Right cardiac atrium (tissue), 5 donors: ENCODE measurements at regions not wholly inside any gene's neighbourhood (a gene's known extent, or its start where the extent isn't known, plus 50 kb on each side); places are given as distances from the start of the nearest gene placed in this dataset.
A peak's percentile ranks its signal among the peaks of the same experiment; 100 is the strongest.

Experiments used
- ATAC-seq, 2 donors: fragments of 200-7000 bp; cut with Tn5 transposase; one replicate each; pipeline versions ENCODE4 v1.8.0 to v1.9.1; 2020; ENCODE audit warnings: moderate library complexity in 2 of 2, mild to moderate bottlenecking in 1 of 2
- DNase-seq, 3 donors: peaks; one replicate each; pipeline ENCODE4 v3.0.0-alpha.2; 2020
- H3K27ac ChIP-seq: one replicate; pipeline ENCODE4 v1.5.1; 2013; ENCODE audit warnings: mild to moderate bottlenecking, low read length, control low read depth, moderate library complexity
- H3K27me3 ChIP-seq: one replicate; pipeline ENCODE4 v1.6.1; 2013; ENCODE audit not compliant: control insufficient read depth, insufficient read depth
- H3K4me1 ChIP-seq: one replicate; pipeline ENCODE4 v1.6.1; 2013; ENCODE audit warnings: low read length; ENCODE audit not compliant: control insufficient read depth, insufficient read depth
- H3K4me3 ChIP-seq: one replicate; pipeline ENCODE4 v1.5.1; 2013; ENCODE audit warnings: low read length, control low read depth
- H3K9me3 ChIP-seq: one replicate; pipeline ENCODE4 v1.6.1; 2013; ENCODE audit warnings: low read length; ENCODE audit not compliant: control insufficient read depth
- WGBS: extraction: QIAGEN DNeasy Blood & Tissue Kit; methylation state at CpG from one replicate; pipeline ENCODE4 v1.1.7; 2013; 5-methylcytosine and 5-hydroxymethylcytosine counted together
- intact Hi-C, 4 donors: fragments of 100-400 bp; cut with DNase I; formaldehyde crosslinking; loops; one replicate each; pipeline versions ENCODE4 v1.11.0 to v1.14.0; 2022 to 2023
- donor health status: healthy with polysubstance abuse.
- donor health status: DM: no; HTN: yes; CAD: no.
- donor health status: DM: no; HTN: no; CAD: no.
- donor health status: DM: no; HTN: yes; CAD: no; lungs with severe emphysema.
- donor health status: DM: yes; HTN: yes; CAD: no.

DNA sequence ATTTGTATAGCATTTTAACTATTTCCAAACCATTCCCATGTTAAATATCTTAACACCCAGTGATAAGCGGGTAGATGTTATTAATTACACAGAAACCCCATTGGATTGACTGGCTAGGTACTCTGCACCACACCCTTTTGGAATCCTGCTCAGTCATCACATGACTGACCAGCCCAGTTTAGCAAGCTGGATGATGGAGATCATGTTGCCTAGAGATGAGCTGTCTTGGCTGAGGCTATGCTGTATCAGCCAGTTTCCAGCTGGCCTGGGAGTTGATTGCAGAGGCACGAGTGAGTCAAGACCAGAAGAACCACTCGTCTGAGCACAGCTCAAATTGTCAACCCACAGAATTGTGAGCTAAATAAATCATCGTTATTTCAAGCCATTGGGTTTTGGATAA is 124.6 kb downstream of the ZNF621 start:
- H3K27ac ChIP-seq = no peak overlapping the region
- no peak overlapping the region for H3K4me3 ChIP-seq
- H3K9me3 ChIP-seq = no peaks in the 10 kb centered on the region
- intact Hi-C loops = no loop called here
- peaks cover 3% of the 10 kb centered on the region for H3K4me1 ChIP-seq
- DNase-seq = no peak
- 90% methylated on average over 4 of the region's 4 CpGs for WGBS
- no peak for ATAC-seq
- H3K27me3 ChIP-seq = no peaks in the 10 kb centered on the region

DNA sequence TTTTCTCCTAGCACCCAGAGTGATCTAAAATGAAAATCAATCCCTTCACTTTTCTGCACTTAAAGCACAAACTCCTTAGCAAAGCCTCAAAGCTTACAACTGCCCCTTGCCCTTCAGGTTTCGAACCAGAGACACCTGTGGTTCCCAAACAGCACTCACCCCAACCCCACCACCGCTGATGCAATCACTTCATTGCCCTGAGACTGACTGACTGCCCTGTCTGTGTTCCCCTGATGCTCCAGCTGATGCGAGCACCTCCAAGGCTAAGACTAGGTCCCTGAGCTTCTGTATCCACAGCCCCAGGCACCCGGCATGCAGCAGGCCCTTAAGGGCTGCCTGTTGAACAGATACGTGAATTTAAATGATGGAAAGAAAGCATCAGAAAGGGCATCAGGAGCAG is 127.3 kb downstream of the ZNF621 start:
- H3K4me3 ChIP-seq = no peak overlapping the region
- no peak for ATAC-seq
- intact Hi-C loops = no loop called here
- no peaks in the 10 kb centered on the region for H3K27me3 ChIP-seq
- no peak overlapping the region for H3K27ac ChIP-seq
- no peak for DNase-seq
- H3K9me3 ChIP-seq = no peaks in the 10 kb centered on the region
- H3K4me1 ChIP-seq = no peaks in the 10 kb centered on the region
- 94% methylated on average over 5 of the region's 5 CpGs for WGBS

DNA sequence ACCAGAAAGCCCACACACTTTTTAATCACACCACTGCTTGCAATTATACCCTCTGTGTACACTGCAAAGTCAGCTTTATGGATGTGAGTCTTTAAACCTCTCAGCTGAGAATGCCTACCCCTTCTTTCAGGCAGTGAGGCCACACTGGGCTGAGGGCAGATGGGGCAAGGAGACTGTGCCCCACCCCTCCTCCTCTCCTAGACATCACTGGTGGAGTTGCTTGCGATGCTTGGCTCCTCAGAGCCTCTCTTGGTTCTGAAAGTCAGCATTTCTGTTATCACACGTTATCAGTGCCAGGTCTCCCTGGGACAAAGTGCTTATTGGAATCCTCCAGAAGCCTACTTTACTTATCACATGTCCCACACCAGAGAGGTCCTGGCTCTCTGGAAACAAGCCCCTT is 128.2 kb downstream of the ZNF621 start:
- Histone ChIP-seq H3K27ac (no peak overlapping the region), H3K4me3 (no peak overlapping the region), H3K4me1 (no peaks in the 10 kb centered on the region), H3K27me3 (no peaks in the 10 kb centered on the region), H3K9me3 (no peaks in the 10 kb centered on the region)
- 30% methylated on average over 2 of the region's 2 CpGs for WGBS
- DNase-seq (no peak), ATAC-seq (no peak)
- intact Hi-C loops = no loop called here

DNA sequence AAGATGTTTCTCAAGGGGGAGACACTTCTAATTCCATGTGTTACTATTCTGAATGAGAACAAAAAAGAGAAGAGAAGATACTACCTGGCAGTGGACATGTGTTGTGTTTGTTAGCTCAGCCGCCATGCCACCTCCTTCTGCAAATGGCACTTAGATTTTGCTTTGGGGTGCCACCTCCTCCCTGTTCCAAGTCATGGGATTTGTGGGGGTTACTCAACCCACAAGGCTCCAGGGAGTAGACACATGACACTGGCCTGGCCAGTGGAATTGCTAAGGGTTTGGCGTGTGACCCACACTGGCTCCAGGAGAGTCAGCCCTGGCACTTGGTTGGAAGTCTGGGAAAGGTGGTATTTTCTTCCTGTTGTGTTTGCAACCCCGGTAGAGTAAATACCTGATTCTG is 129.1 kb downstream of the ZNF621 start:
- intact Hi-C loops = no loop called here
- Histone ChIP-seq H3K4me3 (no peak overlapping the region), H3K9me3 (no peaks in the 10 kb centered on the region), H3K27ac (no peak overlapping the region), H3K27me3 (no peaks in the 10 kb centered on the region), H3K4me1 (no peaks in the 10 kb centered on the region)
- ATAC-seq = no peak
- WGBS = 95% methylated on average over 3 of the region's 3 CpGs
- no peak for DNase-seq

DNA sequence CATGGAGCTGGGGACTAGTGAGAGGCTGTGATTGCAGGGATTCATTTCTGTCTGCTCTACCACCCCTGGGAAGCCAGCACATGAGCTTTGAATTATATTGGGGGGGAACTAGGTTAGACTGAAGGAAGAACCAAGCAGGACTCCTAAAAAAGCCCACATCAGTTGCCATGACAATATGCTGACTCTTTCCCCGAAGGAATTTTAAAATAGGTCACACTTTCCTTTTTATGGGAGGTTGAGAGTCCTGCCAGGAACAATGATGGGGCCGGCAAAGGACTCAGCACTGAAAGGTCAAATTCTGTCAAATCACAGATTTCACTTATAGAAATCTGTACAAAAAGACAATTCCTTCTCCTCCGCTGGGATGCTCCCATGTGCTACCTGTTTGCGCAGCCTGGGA is 130.8 kb downstream of the ZNF621 start:
- WGBS = 73% methylated on average over 4 of the region's 4 CpGs
- intact Hi-C loops = no loop called here

DNA sequence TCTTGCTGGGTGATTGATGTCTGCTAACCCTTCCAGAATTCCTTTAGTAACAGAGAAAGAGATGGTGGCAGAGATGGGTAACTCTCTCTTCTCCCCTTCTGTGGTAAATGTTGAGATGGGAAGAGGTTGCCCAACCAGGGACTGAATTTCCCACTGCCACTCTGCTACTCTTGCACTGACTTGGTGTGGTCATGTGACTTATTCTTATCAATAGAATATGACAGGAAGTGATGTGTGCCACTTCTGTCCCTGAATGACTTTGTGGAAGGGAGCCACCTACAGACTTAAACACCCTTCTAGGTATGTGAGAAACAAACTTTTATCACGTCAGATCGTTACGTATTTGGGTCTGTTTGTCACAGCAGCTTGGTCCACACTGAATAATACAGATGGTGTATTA is 132.9 kb downstream of the ZNF621 start:
- no peak overlapping the region for H3K27ac ChIP-seq
- H3K27me3 ChIP-seq = no peaks in the 10 kb centered on the region
- WGBS = 96% methylated on average over 3 of the region's 3 CpGs
- intact Hi-C loops = no loop called here
- H3K9me3 ChIP-seq = no peaks in the 10 kb centered on the region
- H3K4me1 ChIP-seq = no peaks in the 10 kb centered on the region
- DNase-seq = no peak
- no peak overlapping the region for H3K4me3 ChIP-seq
- ATAC-seq = no peak

More for the DNA sequence above, 130.8 kb downstream of the ZNF621 start:
- no peaks in the 10 kb centered on the region for H3K9me3 ChIP-seq
- no peak overlapping the region for H3K4me3 ChIP-seq
- no peak for DNase-seq
- H3K27ac ChIP-seq = no peak overlapping the region
- no peak for ATAC-seq
- no peaks in the 10 kb centered on the region for H3K4me1 ChIP-seq
- H3K27me3 ChIP-seq = no peaks in the 10 kb centered on the region

DNA sequence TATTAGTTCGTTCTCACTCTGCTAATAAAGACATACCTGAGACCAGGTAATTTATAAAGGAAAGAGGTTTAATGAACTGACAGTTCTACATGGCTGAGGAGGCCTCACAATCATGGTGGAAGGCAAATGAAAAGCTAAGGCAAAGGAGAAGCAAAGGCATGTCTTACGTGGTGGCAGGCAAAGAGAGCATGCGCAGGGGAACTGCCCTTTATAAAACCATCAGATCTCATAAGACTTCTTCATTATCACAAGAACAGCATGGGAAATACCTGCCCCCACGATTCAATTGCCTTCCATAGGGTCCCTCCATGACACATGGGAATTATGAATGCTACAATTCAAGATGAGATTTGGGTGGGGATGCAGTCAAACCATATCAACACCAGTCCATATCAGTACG is 133.5 kb downstream of the ZNF621 start:
- DNase-seq (no peak), ATAC-seq (no peak)
- Histone ChIP-seq H3K4me1 (no peaks in the 10 kb centered on the region), H3K27ac (no peak overlapping the region), H3K4me3 (no peak overlapping the region), H3K27me3 (no peaks in the 10 kb centered on the region), H3K9me3 (no peaks in the 10 kb centered on the region)
- 85% methylated on average over 5 of the region's 5 CpGs for WGBS
- intact Hi-C loops = no loop called here

DNA sequence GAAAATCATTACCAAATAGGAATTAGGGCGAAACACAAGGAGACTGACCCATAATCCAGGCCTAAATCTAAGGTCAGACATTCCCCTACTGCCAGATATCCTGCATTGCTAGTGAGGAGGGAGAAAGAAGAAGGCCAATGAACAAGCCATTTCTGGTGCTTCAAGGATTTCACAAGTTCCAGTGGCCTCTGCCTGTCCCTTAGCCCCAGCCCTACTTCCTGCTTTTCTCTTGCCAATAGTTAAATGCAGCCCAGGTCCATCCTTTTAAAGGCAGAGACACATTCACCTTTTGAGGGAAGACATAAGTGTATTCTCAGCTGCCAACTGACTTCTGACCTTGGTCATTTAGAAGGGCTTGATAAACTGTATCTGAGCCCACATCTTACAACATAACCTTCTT is 135.8 kb downstream of the ZNF621 start:
- WGBS = 95% methylated on average over 1 of the region's 1 CpG
- ATAC-seq = peak; percentile 13 to 38

DNA sequence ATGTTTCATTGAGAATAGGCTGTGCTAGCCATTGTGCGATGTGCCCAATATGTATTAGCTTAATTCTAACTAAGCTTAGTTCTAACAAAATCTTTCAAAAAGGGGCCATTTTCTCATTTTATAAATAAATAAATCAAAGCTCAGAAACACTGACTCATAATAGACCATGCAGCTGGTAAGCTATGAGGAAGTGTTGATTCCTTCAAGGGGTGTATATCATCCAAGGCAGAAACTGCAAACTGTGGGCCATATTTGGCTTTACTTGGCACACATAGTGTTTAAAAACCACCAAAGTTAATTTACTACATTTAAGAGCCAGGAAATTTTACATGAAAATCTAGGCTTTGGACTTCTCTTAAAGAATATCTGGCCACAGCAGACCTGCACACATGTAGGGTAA is 136.5 kb downstream of the ZNF621 start:
- intact Hi-C loops = no loop called here
- DNase-seq (no peak), ATAC-seq (no peak)
- Histone ChIP-seq H3K4me3 (no peak overlapping the region), H3K27ac (no peak overlapping the region), H3K27me3 (no peaks in the 10 kb centered on the region), H3K4me1 (no peaks in the 10 kb centered on the region), H3K9me3 (no peaks in the 10 kb centered on the region)
- WGBS = 100% methylated on average over 1 of the region's 1 CpG

More for the DNA sequence above, 135.8 kb downstream of the ZNF621 start:
- no peak overlapping the region for H3K4me3 ChIP-seq
- H3K27me3 ChIP-seq = no peaks in the 10 kb centered on the region
- no peaks in the 10 kb centered on the region for H3K9me3 ChIP-seq
- no peak overlapping the region for H3K27ac ChIP-seq
- no peak for DNase-seq
- intact Hi-C loops = no loop called here
- no peaks in the 10 kb centered on the region for H3K4me1 ChIP-seq

DNA sequence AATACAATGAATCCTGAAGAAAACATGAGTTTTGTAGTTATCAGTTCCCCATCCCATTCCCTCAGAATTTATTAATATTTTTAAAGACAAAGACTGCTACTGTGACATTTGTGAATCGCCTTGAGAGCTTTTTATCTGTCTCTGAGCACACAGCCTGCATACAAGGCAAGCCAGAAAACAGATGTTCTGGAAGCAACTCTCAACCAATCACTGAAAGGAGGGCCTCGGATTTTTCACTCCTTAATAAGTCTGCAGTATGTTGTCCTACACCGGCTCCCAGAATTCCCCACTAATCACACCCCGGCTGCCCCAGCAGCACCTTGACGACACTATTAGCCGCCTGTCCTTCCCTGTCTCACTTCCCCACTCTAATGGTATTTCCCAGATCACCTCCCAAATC is 138.5 kb downstream of the ZNF621 start:
- DNase-seq (no peak), ATAC-seq (peak in 1 of 2 donors; percentile 26)
- Histone ChIP-seq H3K9me3 (no peaks in the 10 kb centered on the region), H3K4me1 (no peaks in the 10 kb centered on the region), H3K27ac (no peak overlapping the region), H3K27me3 (no peaks in the 10 kb centered on the region), H3K4me3 (no peak overlapping the region)
- intact Hi-C loops = no loop called here
- WGBS = 53% methylated on average over 6 of the region's 6 CpGs

DNA sequence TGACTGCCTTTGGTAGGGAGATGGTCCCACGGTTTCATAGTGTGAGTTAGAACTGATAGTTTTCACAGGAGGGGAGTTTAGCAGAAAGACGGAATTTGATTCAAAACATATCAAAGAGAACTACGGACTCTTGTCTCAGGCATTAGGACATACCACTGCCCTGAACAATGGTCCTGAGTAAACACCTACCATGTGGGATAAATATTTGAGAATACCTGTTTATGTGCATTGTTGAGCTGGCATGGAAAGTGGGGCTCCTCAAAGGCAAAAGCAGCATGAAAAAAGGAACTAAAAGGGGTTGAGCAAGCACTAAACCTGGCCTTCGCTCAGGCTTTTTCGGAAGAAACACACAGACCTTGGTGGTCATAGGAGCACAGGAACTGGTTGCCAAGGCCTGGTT is 144.4 kb downstream of the ZNF621 start:
- ATAC-seq (no peak), DNase-seq (no peak)
- Histone ChIP-seq H3K27ac (no peak overlapping the region), H3K4me3 (no peak overlapping the region), H3K4me1 (no peaks in the 10 kb centered on the region), H3K27me3 (no peaks in the 10 kb centered on the region), H3K9me3 (no peaks in the 10 kb centered on the region)
- intact Hi-C loops = no loop called here
- WGBS = 87% methylated on average over 5 of the region's 5 CpGs

DNA sequence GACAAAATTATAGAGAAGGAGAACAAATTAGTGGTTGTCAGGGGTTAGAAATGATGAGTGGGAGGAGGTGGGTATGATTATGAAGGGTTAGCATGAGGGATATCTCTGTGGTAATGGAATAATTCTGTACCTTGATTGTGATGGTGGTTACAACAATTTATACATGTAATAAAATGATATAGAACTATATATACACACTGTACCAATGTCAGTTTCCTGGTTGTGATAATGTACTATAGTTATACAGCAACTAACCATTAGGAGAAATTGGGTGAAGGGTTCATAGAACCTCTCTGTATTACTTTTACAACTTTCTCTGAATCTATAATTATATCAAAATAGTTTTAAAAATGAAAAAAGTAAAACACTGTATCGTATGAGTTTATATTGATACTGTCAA is 148.1 kb downstream of the ZNF621 start:
- no peak overlapping the region for H3K27ac ChIP-seq
- no peak for DNase-seq
- no peaks in the 10 kb centered on the region for H3K9me3 ChIP-seq
- WGBS = 92% methylated on average over 1 of the region's 1 CpG
- ATAC-seq = no peak
- no peak overlapping the region for H3K4me3 ChIP-seq
- intact Hi-C loops = no loop called here
- no peaks in the 10 kb centered on the region for H3K27me3 ChIP-seq
- no peaks in the 10 kb centered on the region for H3K4me1 ChIP-seq
